ENCODE measurements at regions not wholly inside any gene's neighbourhood (a gene's known extent, or its start where the extent isn't known, plus 50 kb on each side); places are given as distances from the start of the nearest gene placed in this dataset.
A peak's percentile ranks its signal among the peaks of the same experiment; 100 is the strongest.

GRCh38 chr2:136062066-136062837 lies 55.7 kb downstream of the CXCR4 start:
- no peak for DNase-seq (ENCODE audit: low spot score)

- peak; percentile 50 for DNase-seq (ENCODE audit: low spot score)
These were observed 57.5 kb downstream of the CXCR4 start for GRCh38 chr2:136060416-136060815.

DNA sequence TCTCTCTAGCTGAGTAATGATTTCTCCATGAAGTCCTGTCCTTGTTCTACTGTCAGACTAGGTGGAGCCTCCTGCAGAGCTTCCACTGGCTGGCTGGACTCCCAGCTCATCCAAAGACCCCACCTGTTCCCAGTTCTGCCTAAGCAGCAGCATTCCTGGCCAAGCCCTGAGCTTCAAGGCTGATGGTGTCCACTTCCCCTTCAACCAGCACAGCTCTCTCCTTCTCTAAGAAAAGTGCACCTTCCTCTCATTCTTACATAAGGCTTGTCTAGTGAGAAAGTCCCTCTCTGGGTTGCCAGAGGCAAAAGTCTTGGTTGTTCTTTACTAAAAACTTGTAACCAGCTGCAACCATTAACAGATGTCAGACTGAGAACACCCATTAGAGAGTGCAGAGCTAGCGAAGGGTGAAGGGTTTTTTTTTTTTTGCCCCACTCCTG lies 58.9 kb downstream of the CXCR4 start:
- no peak for DNase-seq (ENCODE audit: low spot score)

DNA sequence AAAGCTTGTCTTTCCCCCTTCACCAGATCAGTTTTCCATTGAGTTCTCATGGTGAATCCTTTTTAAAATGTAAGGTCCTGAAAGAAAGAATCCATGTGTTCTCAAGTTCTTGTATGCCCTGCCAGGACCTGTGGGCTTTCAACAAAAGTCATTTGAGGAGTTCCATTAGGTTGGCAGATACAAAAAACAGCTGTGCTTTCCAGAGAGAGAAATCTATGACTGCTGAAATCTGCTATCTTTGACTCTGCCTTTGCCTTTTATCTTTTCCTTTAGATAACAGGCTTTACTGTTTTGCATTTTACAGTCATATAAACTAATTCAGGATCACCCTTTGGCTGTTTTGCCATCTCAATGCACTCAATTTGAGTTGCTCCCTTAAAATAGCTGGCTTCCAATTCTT lies 59.7 kb downstream of the CXCR4 start:
- DNase-seq (ENCODE audit: low spot score), result peak; percentile 98

- DNase-seq (ENCODE audit: low spot score), result no peak
These were observed 60.2 kb downstream of the CXCR4 start for GRCh38 chr2:136057802-136058140.

DNA sequence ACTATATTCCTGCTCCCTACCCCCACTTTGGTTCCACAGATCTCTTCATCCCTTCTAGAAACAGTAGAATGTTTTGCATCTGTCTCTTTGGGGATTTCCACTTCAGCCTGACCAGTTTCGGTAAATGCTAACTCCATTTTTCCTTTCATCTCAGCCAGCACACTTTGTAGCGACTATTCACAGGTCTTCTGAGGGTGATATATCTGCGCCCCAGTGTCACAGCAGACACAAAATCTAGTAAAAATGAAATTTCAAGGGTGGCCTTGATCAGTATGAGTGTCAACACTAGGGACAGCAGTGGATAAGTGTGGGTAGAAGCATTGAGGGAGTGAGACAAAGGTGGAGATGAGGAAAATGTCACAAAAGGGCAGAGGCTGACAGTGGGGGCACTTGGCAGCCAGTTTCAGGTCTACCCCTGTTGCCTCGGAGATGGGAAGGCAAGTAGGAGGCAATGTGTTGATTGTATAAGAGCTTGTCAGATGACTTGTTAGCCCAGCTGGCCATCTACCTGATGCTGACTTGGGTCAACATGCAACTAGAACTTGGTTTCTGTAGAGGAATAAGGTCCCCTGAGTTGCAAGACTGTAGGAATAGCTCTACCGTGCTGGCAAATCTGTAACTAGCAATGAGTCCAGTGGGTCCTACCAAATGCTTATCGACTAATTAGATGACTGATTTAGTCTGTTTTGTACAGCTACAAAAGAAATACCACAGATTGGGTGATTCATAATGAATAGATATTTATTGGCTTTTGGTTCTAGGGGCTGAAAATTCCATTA lies 60.7 kb downstream of the CXCR4 start:
- no peak for DNase-seq (ENCODE audit: low spot score)

GRCh38 chr2:136055929-136056688 lies 61.8 kb downstream of the CXCR4 start:
- DNase-seq (ENCODE audit: low spot score), result no peak

DNA sequence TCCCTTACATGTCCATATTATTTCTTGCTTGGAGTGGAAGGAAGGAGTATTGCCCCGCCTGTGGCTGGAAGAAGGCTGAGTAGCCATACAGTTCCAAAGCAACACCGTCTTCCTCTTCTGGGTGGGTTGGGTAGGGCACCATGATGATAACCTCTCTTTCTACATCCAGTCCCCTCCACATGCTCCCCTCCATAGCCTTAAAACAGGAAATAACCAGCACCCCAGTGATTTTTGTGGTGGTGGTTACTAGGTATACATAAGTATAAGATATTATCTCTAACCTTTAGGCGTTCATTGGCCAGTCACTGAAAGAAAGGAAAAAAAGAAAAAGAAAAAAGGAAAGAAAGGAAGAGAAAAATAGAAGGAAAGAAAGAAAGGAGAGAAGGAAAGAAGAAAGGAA lies 63.1 kb downstream of the CXCR4 start:
- DNase-seq (ENCODE audit: low spot score), result no peak

- DNase-seq (ENCODE audit: low spot score), result peak; percentile 39
These were observed 65.3 kb downstream of the CXCR4 start for GRCh38 chr2:136052369-136053362.

GRCh38 chr2:136051725-136052048 lies 66.3 kb upstream of the DARS1 start:
- DNase-seq (ENCODE audit: low spot score), result no peak

DNA sequence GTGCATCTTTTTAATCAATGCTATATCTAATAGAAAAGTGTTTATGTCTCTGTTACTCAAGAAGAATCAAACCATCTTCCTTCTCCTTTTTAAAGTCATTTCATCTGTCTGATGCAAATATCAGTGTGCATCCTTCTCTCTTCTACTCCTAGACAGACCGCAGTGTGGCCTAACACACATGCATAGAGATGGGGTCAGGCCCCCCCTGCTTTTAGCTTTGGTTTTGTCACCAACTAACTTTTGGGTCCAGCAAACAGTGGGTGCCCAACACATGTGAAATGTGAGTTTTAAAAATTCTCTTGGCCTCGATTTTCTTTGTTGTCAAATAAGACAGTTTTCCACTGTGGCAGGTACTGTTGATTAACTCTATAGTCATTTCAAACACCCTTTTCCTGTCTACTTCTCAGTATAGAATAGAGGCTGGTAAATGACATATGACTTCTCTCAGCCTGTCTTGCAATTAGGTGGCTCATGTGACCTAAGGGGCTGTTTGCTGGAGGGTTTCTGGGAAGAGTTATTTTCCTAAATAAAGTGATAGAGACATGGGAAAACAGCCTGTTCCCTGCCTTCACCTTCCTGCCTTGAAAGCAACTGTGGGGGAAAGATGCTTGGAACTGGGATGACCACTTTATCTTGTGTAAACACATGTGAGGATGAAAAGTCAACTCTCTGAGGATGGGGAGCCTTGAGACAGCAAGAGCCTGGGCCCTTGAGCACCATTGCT lies 65.7 kb upstream of the DARS1 start:
- DNase-seq (ENCODE audit: low spot score), result no peak

DNA sequence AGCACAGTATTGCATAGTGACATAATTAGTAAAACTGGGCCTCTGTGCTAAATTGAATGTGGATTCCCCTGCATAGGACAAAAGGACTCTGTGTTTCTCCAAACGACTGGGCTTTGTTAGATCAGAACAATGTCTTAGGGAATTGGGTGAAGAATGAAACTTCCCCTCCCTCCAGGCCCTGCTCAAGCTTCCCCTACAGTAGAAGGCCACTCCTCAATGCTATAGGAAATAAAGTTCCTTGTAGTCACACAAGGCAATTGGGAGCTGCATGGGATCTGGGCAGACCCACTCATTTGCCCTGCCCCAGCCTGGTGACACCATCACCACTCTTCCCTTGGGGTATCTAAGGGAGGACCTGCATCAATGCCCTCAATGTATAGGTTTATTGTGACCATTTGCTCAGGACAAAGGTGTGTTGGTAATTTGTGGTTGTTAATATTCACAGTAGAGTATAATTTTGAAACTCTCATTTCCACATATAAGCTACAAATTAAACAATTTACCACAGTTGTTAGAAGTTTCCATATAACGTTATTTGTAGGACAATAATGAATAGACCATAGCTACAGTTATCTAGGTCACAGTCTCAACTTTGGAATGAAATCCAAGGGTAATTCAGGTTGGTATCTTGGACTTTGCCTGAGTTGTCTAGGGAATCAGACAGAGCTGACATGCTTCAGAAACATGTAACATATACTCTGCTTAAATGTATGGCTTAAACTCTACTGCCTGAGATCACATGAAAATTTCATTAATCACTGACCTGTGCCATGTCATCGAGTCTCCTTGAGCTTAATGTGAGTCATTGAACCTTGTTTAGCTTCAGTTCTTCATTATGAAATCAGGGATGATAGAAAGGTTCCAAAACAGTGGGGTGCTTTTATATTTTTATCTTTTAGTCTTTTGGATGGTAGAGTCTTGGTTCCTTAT lies 64.8 kb upstream of the DARS1 start:
- DNase-seq (ENCODE audit: low spot score), result no peak

- DNase-seq (ENCODE audit: low spot score), result no peak
These were observed 63.8 kb upstream of the DARS1 start for GRCh38 chr2:136049011-136049742.

- peak; percentile 52 for DNase-seq (ENCODE audit: low spot score)
These were observed 60.6 kb upstream of the DARS1 start for GRCh38 chr2:136045835-136046570.

DNA sequence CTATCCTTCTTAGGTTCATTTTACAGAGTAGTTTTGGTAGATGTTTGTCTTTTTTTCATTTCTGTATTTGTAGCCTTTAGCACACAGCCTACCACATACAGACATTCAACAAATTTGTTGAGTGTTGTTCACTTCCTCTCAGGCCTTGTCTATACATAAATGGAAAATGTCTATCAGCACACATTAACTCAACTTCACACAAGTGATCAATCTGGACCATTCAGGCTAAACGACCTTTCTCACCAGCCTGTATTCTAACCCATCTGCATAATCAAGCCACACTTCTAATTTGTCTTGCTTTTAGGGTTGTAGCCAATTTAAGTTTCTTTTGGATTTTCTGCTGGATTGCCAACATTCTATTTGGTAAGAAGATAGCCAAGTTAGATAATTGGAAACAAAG lies 59.9 kb upstream of the DARS1 start:
- no peak for DNase-seq (ENCODE audit: low spot score)

Measured in umbilical cord (tissue), 1 donor.